ENCODE measurements at regions not wholly inside any gene's neighbourhood (a gene's known extent, or its start where the extent isn't known, plus 50 kb on each side); places are given as distances from the start of the nearest gene placed in this dataset.
"Not testable (repeated sequence)": the region's sequence is repeated elsewhere in the genome, so short reads cannot be mapped to it uniquely, and the experiment has no call there.

DNA sequence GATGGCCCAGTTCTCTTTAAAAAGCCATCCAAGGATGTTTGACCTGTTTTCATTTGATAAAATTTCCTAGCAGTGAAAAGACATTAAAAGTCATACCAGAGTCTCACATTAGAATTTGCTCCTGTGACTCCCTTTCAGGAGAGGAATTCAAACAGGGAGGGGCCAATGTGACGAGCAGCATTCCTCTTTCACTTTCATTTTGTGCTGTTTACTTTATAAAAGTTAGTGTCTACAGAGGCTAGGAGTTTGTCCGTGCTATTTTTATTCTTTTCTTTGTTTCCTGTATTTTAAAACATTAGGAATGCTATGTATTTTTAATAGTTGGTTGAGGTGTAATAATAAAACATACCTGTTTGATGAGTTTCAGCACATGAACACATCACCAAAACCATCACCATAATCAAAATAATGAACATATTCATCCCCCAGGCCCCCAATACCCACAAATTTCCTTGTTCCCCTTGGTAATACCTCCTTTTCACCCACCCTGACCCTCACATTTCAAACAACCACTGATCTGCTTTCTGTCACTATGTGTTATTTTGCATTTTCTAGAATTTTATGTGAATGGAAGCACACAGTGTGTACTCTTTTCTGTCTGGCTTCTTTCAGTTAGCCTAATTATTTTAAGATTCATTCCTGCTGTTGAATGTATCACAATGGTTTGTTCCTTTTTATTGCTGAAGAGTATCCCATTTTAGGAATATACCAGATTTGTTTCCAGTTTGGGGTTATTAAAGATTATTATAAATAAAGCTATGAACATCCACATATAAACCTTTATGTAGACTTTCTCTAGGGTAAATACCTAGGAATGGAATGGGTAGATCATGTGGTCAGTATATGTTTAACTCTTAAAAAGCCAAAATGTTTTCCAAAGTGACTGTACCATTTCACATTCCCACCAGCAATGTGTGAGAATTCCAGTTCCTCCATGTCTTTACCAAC lies 129.5 kb downstream of the TENT5C start:
- peak; percentile 66 for DNase-seq (ENCODE audit: low read depth)
- H3K4me3 ChIP-seq (ENCODE audit: low read depth, low read length), result peak overlapping the region; percentile 31
- TF ChIP-seq, protein P1, sequence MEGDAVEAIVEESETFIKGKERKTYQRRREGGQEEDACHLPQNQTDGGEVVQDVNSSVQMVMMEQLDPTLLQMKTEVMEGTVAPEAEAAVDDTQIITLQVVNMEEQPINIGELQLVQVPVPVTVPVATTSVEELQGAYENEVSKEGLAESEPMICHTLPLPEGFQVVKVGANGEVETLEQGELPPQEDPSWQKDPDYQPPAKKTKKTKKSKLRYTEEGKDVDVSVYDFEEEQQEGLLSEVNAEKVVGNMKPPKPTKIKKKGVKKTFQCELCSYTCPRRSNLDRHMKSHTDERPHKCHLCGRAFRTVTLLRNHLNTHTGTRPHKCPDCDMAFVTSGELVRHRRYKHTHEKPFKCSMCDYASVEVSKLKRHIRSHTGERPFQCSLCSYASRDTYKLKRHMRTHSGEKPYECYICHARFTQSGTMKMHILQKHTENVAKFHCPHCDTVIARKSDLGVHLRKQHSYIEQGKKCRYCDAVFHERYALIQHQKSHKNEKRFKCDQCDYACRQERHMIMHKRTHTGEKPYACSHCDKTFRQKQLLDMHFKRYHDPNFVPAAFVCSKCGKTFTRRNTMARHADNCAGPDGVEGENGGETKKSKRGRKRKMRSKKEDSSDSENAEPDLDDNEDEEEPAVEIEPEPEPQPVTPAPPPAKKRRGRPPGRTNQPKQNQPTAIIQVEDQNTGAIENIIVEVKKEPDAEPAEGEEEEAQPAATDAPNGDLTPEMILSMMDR (IDR thresholded peaks at IDR 0.05; ENCODE audit: insufficient read depth, low read length), result no peak

DNA sequence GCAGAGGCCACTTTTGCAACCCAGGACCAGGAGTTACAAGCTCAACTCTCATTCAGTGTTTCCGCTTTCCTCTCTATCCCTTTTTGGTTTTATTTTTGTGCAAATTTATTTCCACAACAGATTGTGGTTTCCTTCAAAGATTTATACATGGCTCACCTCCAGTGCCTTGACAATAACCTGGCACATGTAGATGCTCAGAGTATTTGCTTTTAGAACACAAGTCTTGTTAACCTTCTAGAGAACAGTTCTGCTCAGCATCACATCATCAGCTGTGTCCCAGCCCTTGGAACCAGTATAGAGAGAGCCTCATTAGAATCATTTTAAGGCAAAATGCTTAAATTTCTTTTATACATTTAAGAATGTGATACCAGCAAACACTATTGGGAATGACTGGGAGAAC lies 133.7 kb downstream of the TENT5C start:
- TF ChIP-seq, protein P1 (IDR thresholded peaks at IDR 0.05; ENCODE audit: insufficient read depth, low read length), result no peak
- no peak overlapping the region for H3K4me3 ChIP-seq (ENCODE audit: low read depth, low read length)
- peak; percentile 33 for DNase-seq (ENCODE audit: low read depth)

DNA sequence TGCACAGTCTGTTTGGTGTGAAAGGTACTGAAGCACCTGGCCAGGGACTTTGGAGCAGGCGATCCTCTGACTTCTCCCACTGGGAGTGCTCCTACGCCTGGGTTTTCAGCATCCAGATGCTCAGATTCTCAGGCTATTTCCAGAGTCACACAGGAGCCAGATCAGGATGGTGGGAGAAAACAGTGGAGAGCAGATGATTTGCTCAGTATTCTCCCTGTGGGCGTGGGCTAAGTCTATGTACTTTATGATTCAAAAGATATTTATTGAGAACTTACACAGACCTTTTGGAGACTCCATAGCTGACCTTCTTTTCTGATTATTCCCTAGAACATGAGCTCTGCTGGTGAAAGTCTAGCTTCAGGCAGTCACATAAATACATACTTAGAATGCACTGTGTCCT lies 134.6 kb downstream of the TENT5C start:
- no peak for DNase-seq (ENCODE audit: low read depth)
- H3K4me3 ChIP-seq (ENCODE audit: low read depth, low read length), result no peak overlapping the region
- TF ChIP-seq, protein P1 (IDR thresholded peaks at IDR 0.05; ENCODE audit: insufficient read depth, low read length), result no peak

DNA sequence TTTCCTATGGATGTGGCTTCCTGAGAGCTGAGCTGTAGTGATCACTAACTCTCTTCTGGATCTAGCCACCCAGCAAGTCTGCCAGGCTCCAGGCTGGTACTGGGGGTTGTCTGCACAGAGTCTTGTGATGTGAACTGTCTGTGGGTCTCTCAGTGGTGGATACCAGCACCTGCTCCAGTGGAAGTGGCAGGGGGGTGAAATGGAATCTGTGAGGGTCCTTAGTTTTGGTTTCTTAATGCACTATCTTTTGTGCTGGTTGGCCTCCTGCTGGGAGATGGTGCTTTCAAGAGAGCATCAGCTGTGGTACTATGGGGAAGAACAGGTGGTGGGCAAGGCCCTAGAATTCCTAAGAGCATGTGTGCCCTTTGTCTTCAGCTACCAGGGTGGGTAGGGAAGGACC lies 140.7 kb downstream of the TENT5C start:
- H3K4me3 ChIP-seq (ENCODE audit: low read depth, low read length); DNase-seq (ENCODE audit: low read depth): not testable (repeated sequence)

- TF ChIP-seq, protein P1 (IDR thresholded peaks at IDR 0.05; ENCODE audit: insufficient read depth, low read length), result no peak
- DNase-seq (ENCODE audit: low read depth), result no peak
- H3K4me3 ChIP-seq (ENCODE audit: low read depth, low read length), result no peak overlapping the region
Measured at GRCh38 chr1:117747605-117748004, 141.8 kb downstream of the TENT5C start.

DNA sequence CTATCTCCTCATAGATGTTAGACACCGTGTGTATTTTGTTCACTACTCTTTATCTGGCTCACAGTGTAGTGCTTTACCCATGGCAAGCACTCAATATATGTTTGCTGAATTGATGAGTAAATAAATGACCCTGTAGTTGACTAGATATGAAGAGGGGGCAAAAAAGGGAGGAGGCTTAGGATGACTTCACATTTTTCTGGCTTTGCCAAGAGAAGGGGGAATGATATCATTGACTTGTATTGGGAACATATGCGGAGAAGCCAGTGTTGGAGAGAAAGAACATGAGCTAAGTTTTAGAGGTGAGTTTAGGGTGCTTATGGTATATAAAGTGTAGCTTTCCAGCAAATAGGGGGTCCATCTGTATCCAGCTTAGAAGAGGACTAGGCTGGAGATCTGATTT lies 145.5 kb downstream of the TENT5C start:
- no peak for DNase-seq (ENCODE audit: low read depth)
- TF ChIP-seq, protein P1 (IDR thresholded peaks at IDR 0.05; ENCODE audit: insufficient read depth, low read length), result no peak
- no peak overlapping the region for H3K4me3 ChIP-seq (ENCODE audit: low read depth, low read length)

GRCh38 chr1:117752661-117753060 lies 146.8 kb downstream of the TENT5C start:
- no peak for DNase-seq (ENCODE audit: low read depth)
- TF ChIP-seq, protein P1 (IDR thresholded peaks at IDR 0.05; ENCODE audit: insufficient read depth, low read length), result no peak
- no peak overlapping the region for H3K4me3 ChIP-seq (ENCODE audit: low read depth, low read length)
